SW 1271 (cell line): ENCODE measurements at regions not wholly inside any gene's neighbourhood (a gene's known extent, or its start where the extent isn't known, plus 50 kb on each side); places are given as distances from the start of the nearest gene placed in this dataset.
"Not testable (repeated sequence)": the region's sequence is repeated elsewhere in the genome, so short reads cannot be mapped to it uniquely, and the experiment has no call there.

Experiments
- DNase-seq, 2 experiments: peaks; one replicate each; lab custom pipeline; 2025; lab: John Stamatoyannopoulos, UW

GRCh38 chr2:163085366-163086024 is 246.9 kb upstream of the KCNH7 start:
- DNase-seq: not testable (repeated sequence)

- DNase-seq: no peak
Observed at GRCh38 chr2:163081754-163082153, 243.2 kb upstream of the KCNH7 start.

- DNase-seq: no peak
Observed at GRCh38 chr2:163077241-163077640, 238.7 kb upstream of the KCNH7 start.

- no peak for DNase-seq
Observed at GRCh38 chr2:163066085-163066484, 227.5 kb upstream of the KCNH7 start.

GRCh38 chr2:163062524-163062923 is 224.0 kb upstream of the KCNH7 start:
- DNase-seq: no peak

- DNase-seq: no peak
Observed at GRCh38 chr2:163046615-163047014, 208.0 kb upstream of the KCNH7 start.

GRCh38 chr2:163045830-163046229 is 207.3 kb upstream of the KCNH7 start:
- no peak for DNase-seq

GRCh38 chr2:163044114-163044513 is 205.5 kb upstream of the KCNH7 start:
- DNase-seq: no peak

- DNase-seq: no peak
Observed at GRCh38 chr2:163043201-163043600, 204.6 kb upstream of the KCNH7 start.

GRCh38 chr2:163039266-163039665 is 200.7 kb upstream of the KCNH7 start:
- DNase-seq: no peak

- no peak for DNase-seq
Observed at GRCh38 chr2:163028807-163029206, 190.2 kb upstream of the KCNH7 start.

- DNase-seq: not testable (repeated sequence)
Observed at GRCh38 chr2:163026136-163026775, 187.7 kb upstream of the KCNH7 start.

GRCh38 chr2:163016882-163017281 is 178.3 kb upstream of the KCNH7 start:
- DNase-seq: not testable (repeated sequence)

- DNase-seq: no peak
Observed at GRCh38 chr2:163011000-163011399, 172.4 kb upstream of the KCNH7 start.

- no peak for DNase-seq
Observed at GRCh38 chr2:163008642-163009041, 170.1 kb upstream of the KCNH7 start.

- DNase-seq: no peak
Observed at GRCh38 chr2:162994718-162995117, 156.2 kb upstream of the KCNH7 start.

GRCh38 chr2:162992828-162993227 is 154.3 kb upstream of the KCNH7 start:
- no peak for DNase-seq

GRCh38 chr2:162989507-162989906 is 150.9 kb upstream of the KCNH7 start:
- no peak for DNase-seq

- DNase-seq: no peak
Observed at GRCh38 chr2:162974771-162975170, 136.2 kb upstream of the KCNH7 start.

- no peak for DNase-seq
Observed at GRCh38 chr2:162972383-162972782, 133.8 kb upstream of the KCNH7 start.

GRCh38 chr2:162968306-162968705 is 129.7 kb upstream of the KCNH7 start:
- DNase-seq: no peak

- no peak for DNase-seq
Observed at GRCh38 chr2:162967811-162968210, 129.2 kb upstream of the KCNH7 start.

GRCh38 chr2:162967147-162967546 is 128.6 kb upstream of the KCNH7 start:
- DNase-seq: no peak

- no peak for DNase-seq
Observed at GRCh38 chr2:162965191-162965590, 126.6 kb upstream of the KCNH7 start.
